Hematopoietic multipotent progenitor cell treated with erythropoietin and hydrocortisone succinate and interleukin-3 and kit ligand, for 8 days (in vitro differentiated cells): ENCODE measurements at regions not wholly inside any gene's neighbourhood (a gene's known extent, or its start where the extent isn't known, plus 50 kb on each side); places are given as distances from the start of the nearest gene placed in this dataset.

ENCODE experiments used
- DNase-seq: peaks from one replicate; pipeline ENCODE4 v3.0.0-alpha.2; 2015

DNA sequence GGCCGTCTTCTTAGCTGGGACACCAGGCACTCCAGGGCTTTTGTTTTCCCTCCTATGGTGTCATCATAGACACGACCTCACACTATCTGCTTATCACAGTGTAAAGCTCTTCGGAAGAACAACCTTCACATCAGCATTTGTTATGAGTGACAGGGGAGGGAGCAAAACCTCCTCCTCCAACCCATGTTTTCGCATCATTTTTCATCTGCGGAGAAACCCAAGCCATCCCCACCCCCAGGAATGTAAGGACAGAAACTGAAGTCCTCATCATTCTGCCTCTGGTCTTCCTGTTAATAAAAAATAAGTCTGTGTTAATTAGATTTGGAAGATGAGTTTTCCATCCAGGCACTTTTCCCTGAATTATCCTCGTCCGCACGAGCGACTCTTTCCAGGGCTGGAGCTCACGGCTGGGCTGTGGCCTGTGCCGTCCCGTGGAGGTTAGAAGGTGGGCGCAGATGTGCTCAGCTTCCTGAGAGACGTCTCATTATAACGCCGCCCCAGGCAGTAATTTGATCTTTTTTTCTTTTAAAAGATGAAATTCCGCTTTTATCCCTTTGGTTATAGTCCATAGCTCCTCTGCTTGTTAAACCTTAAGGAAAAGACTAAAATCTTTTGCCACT is 101.6 kb upstream of the TMEM18 start:
- DNase-seq, result no peak

DNA sequence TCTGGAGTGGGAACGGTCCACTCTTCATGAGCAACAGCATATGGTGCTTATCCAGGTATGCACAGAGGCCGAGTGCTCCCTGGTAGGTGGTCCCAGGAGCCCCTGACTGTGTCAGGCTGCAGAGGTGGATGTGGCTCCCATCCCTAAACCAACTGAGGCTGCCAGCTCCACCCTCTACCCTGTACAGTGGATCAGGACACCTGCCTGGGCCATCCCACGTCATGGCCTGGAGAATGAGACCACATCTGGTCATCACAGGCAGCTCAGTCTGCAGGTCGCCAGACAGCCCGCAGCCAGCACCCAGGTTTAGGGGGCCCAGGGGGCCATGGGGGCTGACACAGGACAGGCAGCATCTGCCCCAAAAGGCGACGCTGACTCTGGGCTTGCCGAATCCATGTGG is 100.3 kb upstream of the TMEM18 start:
- no peak for DNase-seq

DNA sequence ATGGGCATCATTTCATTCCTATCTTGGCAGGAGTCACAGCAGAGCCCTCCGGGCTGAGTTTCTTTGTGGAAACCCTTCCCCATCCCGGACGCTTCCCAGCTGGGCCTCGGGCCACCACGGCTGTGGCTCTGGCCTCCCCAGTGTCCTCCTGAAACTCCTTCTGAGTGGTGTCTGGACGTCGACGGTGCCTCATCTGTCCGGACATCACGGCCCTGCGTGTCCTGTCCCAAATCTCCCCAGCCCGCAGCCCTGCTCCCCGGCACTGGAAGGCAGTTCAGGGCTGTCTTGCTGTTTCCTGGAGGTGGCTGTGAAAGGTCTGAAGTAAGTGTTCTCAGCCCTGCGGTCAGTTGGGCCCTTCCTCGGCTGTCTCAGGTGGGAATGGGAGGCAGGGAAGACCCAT is 99.8 kb upstream of the TMEM18 start:
- DNase-seq, result no peak

DNA sequence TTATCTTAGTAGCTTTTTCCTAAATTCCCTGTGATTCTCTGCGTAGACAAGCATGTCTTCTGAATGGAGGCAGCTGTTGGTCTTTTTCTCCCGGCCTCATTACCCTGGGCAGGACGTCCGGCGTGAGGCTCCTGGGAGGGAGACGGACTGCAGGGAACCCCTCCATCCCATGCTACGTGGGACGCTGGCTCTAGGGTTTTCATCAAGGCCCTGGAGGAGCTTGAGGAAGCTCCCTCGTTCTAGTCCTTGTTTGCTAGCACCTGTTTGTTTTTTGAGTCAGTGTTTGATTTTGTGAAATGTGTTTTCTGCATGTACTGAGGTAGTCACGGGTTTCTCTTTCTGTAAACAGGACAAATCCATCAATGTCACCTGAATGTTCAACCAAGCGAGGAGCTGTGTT is 99.3 kb upstream of the TMEM18 start:
- no peak for DNase-seq

DNA sequence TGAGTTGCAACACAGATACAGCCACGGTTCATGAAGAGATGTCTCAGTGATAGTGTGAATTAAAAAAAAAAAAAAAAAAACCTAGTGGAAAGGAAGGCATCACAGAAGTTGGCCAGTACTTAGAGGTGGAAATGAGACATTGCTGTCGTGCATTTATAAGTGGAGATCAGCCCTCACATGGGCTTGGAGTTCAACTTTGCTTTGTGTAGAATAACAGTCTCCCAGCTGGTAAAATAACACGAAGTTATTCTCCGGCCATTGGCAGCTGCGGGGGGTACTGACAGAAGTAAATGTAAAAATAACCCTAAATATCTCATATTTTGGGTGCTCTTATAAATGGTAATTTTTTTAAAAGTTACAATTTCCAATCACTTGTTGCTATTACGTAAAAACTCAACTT is 98.8 kb upstream of the TMEM18 start:
- no peak for DNase-seq

DNA sequence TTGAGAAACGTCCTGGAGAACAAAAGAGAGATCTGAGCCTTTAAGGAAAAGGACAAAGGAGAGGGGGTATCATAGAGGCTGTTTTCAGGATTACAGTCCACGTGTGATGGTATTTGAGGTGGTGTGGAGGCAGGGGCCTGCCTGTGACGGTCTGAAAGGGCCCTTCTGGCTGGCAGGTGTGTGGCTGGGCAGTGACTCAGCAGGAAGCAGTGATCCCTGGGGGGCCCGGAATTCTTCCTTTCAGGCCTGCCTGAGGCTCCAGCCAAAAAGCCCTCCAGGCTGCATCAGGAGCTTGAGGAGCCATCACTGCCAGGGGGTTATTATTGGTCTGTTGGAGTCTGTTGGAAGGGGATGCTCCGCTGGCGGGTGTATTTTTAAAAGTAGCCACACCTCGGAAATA is 97.2 kb upstream of the TMEM18 start:
- DNase-seq, result no peak

DNA sequence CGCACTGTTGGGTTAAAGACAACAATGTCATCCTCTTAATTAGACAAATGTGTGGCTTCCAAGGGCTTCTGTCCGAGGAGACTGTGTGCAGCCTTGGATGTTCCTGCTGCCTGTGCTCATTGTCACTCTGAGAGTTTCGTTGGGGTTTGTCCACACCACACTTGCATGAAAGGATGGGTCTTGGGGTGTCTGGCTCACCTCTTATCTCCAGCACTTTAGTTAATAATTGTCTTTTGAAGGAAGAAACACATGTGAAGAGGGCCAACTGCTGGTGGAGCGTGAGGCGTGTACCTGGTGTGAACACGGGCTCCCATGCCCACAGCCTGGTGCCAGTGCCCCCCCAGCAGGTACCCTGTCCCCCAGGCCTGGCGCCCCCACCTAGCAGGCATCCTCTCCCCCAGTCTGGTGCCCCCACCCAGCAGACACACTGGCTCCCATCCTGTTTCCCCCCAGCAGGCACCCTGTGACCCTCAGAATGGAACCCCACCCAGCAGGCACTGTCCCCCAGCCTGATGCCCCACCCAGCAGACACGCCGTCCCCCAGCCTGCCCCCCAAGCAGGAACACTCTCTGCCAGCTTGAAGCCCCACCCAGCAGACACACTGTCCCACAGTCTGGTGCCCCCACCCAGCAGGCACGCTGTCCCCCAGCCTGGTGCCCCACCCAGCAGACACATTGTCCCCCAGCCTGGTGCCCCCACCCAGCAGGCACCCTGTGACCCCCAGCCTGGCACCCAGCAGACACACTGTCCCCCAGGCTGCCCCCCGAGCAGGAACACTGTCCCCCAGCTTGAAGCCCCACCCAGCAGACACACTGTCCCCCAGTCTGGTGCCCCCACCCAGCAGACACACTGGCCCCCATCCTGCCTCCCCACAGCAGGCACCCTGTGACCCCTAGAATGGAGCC is 96.3 kb upstream of the TMEM18 start:
- DNase-seq, result no peak

DNA sequence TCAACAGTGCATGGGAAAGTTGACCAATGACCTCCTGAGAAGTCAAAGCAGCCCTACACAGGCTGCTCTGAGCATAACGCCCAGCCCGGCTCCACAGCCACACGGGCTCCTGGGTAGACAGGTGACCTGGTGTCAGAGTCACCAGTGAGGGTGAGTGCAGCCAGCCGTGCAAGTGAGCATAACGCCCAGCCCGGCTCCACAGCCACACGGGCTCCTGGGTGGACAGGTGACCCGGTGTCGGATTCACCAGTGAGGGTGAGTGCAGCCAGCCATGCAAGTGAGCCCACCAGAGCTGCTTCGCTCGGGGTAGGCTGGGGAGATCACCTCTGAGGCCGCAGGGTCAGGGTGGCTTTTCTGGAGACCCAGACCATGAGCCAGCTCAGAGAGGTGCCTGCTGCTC is 94.3 kb upstream of the TMEM18 start:
- no peak for DNase-seq

DNA sequence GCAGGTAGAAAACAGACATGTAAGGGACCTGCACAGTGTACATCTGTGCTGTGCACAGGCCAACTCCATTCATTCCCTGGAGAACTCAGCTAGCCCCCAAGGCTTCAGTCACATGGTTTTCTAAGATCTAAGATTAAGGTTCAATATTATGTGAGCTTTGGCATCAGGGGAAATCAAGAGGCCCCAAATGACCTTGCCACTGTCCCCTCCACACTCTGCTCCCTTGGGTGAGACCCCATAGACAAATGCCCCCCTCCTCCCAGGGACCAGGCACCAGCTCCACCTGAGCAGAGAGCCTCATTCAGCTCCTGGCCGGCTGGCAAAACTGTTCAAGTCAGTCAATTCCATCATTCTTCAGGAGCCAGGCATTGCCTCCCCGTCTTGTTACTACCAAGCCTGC is 93.6 kb upstream of the TMEM18 start:
- no peak for DNase-seq

DNA sequence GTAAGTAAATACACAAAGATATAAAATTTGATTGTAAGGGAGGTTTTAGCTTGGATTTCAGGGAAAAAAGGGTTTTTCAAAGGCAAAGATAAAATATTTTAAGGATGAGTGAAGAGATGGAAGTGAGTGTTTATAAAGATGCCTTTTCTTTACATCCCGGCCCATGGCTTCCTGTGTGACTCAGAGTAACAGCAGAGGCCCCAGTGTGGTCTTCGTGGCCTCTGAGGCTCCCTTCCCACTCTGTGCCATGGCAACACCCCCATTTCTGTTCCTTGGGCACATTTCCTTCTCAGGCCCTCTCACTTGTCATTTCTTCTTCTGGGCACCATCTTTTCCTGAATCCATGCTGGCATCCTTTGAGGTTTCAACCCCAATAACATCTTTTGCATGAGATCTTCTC is 92.6 kb upstream of the TMEM18 start:
- DNase-seq, result no peak

DNA sequence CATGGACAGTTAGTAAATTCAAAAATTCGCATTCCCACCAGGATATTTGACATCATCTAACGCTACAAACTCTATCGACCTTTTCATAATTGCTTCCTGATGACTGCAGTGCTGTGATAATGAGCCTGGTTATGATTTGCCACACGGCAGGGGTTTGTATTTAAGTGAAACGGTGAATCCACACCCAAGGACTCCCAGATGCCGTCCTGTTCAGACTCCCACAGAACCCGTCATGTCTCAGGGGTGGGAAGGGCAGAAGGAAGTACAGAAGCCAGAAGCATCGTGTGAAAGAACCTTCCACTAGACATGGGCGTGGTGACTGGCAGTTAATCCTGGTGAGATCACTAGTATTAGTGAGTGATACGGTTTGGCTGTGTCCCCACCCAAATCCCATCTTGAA is 91.2 kb upstream of the TMEM18 start:
- DNase-seq, result no peak

DNA sequence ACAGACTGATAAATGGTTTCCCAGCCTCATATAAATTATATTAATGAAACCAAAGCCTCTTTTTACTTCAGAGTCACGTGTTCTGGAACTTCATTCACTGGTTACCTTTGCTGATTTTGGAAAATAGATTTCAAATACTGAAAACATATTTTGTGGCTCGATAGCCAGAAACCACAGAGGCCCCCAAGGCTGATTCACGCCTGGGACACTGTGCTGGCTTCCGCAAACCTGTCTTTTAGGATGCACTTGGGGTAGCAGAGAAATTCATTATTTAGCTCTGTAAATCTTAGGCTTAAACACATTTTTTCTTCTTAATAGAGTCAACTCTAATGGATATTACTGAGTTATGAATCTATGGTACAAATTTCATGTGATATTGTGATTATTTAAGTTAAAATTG is 90.7 kb upstream of the TMEM18 start:
- no peak for DNase-seq

DNA sequence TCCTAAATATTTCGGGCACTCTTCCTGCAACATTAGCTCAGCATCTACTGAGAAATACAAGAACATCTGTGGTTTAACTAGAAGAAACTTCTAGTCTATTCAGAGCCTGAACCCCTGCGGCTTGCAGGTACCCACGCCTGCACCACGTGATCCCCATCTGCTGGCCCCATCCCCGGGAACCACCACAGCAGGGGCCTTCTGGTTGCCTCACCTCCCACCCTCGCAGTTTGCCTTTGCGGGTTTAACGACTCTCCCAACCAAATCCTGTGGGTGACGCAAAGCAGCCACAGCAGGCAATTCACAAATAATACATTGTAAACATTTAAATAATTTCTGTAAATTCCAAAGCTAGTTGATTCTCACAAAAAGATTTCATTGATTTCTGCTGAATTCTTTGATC is 90.2 kb upstream of the TMEM18 start:
- no peak for DNase-seq

DNA sequence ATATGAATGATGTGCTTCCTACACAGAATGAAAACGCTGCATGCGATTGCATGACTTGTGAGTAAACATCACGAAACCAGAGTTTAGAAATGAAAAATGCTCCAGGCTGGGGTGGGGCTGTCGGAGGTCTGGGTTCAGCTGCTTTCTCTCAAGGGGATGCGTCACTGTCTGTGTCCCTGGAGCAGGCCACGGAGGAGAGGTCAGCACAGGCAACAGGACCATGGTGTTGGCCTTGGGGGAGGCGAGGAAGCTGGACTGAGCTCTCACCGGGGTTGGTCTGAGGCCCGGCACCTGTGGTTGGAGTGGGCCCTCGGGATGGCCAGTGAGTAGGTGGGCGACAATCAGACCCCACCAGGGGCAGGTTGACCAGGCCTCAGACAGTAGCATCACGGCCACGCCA is 89.0 kb upstream of the TMEM18 start:
- DNase-seq, result no peak

DNA sequence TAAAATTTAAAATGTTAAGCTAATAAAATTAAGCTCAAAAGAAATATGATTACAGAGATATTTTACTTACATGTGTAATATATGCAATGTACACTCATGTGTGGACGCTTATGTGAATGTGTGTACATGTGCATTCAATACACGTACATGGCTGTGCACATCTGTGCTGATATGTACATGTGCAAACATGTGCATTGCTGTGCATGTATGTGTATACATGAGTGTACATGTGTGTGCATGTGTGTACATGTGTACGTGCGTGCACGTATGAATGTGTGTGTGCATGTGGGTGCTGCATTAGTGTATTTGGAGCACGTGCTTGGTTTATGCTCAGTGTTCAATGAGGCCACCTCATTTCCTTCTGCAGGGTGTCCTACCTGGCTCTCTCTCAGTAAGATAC is 88.2 kb upstream of the TMEM18 start:
- DNase-seq, result no peak

DNA sequence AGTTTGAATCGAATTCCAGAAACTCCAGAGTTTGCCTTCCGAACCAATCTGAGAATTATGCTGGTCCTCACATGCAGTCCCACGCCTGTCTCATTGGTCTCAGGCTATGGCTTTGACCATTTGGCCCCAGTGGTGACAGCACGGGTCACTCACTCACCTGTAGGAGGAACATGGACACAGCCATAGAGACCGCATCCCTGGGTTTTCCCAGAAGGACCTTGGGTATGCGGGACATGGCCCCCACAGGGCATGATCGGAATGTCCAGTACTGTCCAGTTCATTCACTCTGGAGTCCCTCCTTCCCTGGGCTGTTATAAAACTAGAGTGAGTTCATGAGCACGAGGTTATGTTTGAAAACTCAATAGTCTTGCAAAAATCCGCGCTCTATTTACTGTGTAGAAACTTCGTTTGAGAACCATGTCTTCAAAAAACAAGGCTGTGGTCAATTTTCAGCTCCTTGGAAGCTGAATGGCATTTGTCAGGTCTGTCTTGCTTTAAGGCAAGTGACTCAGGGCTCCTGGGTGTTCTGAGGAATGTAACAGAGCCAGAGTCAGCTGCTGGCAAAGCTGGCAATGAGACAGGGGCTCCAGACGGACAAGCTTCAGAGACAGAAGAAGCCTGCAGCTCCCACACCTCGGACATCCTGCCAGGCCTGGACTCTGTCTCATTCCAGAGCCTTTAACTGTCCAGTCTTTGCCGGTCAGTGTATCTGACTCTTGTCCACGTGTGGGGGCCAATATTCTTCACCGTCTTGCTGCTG is 86.7 kb upstream of the TMEM18 start:
- DNase-seq, result no peak

DNA sequence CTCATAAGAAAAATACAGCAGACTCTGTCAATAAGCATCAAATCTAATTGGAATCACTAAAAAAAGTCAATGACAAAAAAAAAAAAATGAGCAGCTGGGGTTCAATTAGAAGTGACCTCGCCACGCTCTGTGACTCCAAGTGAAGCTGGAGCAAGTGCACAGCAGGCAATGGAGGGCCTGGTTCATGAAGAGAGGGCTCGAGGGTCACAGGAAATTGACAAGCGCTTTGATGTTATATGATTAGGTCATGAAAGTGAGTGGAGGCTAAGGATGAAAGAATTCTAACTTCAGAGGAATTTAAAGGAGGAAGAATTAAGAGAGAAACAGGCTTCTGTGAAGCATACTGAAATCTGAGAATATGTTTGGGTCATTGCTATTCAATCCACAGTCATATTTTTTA is 85.4 kb upstream of the TMEM18 start:
- DNase-seq, result no peak

DNA sequence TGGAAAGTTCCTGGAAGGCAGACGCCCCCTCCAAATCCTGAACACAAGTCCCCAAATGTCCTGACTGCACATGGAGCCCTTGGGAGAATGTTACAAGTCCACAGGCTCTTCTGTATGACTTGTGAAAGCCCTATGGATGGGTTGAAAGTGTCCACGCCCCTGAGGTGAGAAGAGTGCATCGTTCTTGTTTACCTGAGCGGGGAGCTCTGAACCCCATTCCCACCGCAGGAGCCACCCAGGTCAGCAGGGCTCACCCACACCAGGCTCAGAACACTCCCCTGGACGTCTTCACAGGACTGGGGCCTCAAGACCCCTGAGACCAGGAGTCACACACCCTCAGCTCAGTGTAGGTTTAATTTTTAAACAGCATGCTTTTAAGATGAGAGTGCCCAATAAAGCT is 84.2 kb upstream of the TMEM18 start:
- DNase-seq, result no peak

DNA sequence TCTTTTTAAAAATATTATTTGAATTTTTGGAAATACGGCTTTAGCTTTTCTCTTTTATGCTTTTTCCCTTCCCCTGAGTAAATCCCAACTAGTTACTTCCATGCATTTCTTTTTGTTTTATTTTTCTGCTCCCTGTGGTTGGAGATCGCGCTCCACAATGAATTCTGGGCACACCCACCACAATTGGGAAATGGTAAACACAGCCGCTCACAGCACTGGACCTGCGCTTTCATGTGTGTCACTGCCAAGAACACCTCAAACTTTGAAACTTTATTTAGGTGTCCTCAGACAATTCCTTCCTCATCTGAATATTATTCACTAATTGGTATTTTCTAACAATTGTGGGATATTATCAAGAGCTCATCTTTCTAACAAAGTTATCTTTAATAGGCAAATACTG is 82.8 kb upstream of the TMEM18 start:
- no peak for DNase-seq

DNA sequence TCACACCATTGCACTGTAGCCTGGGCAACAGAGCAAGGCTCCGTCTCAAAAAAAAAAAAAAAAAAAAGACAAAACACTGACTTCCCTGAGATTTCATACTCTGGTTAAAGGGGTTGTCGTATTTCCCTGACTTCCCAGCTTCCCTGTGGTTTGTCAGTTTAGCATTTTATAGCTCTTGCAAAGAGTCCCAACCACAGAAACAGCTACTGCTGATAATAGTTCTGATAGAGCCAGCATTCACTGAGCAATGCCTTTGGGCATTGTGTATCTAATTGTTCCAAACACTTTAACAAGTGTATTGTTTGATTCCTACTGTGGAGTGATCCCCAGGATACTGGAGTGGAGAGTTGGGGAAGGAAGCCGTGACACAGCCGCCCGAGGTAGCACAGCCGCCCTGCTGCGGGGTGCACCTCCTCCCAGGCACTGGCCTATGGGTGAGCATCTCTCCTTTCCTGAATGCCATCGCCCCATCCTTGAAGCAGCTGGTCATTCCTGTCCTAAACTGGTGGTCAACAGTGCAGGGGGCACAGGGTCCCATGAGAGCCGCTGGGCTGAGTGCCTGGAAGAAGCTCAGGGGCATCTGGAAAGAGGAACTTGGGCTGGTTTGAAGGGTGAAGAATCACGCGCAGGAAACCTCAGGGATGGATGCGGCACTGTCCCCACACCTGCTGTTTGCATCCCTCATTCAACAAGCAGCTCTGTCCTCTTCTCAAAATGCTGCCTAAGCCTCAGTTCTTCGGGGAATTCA is 81.0 kb upstream of the TMEM18 start:
- DNase-seq, result no peak

DNA sequence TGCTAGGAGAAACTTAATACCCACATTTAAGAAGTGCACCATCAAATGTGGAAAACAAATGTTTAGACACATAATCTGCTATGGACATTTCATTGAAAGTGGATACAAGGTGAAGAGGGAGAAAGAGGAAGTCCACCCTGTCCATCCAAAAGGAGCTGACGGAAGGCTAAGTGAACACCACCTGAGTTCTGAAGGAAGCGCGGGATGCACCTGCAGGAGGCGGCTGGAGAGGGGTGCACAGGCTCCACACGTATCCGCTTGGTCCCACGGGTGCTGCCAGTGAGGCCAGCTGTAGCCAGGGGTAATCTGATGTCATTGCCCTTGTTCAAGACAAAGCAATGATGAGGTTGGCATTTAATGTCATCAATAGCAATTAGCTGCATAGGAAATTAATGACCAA is 75.9 kb upstream of the TMEM18 start:
- DNase-seq, result no peak

DNA sequence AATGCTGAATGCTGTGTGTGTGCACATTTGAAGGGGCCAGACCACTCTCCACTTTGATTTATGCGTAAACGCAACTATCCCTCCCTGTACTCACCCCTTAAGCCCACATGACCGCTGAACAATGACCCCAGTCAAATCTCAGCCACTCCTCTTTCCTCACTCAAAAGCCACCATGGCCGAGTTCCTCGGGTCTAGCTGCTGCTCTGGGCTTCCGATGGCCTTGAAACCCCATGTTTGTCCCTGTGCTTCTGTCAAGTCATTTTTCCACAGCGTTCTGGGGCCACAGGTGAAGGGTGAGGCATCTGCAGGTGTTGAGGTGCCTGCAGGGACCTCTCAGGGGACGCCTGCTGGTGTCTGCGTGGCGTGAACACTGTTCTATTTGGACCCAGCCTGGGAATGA is 74.3 kb upstream of the TMEM18 start:
- no peak for DNase-seq

DNA sequence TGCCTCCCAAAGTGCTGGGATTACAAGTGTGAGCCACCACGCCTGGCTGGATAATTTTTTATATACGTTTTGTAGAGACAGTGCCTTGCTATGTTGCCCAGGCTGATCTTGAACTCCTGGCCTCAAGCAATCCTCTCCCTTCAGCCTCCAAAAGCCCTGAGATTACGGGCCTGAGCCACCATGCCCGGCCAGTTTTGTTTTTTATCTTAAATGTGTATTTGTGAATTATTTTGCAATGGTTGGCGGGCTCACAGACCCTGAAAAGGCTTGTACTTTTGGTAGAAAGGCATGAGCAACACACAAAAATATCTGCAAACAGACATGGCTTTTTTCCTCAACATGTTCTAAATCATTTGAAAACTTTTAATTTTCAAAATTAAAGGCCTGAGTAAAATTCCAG is 73.4 kb upstream of the TMEM18 start:
- no peak for DNase-seq
